Stimulated activated naive B cell treated with anti-CD40 and anti-IgM and Interleukin-4, amounts not matched to agents 10 μg/mL and 1 μg/mL and 100 μg/mL, for 72 hours (primary cell): ENCODE measurements at regions not wholly inside any gene's neighbourhood (a gene's known extent, or its start where the extent isn't known, plus 50 kb on each side); places are given as distances from the start of the nearest gene placed in this dataset.
"Not testable (repeated sequence)": the region's sequence is repeated elsewhere in the genome, so short reads cannot be mapped to it uniquely, and the experiment has no call there.

Source experiments
- ATAC-seq, 2 donors: fragments of 150-1000 bp; cut with Tn5 transposase; replicated peaks; 2 replicates each; pipeline ENCODE4 v1.10.0; 2021; ENCODE audit warnings: moderate library complexity in 1 of 2
- DNase-seq: peaks from one replicate; pipeline ENCODE4 v3.0.0; 2021
- H3K27ac Mint-ChIP-seq: one replicate; pipeline ENCODE4 v1.8.0; 2022; ENCODE audit warnings: mild to moderate bottlenecking, mixed read lengths
- H3K27me3 Mint-ChIP-seq, 2 donors: one replicate each; pipeline ENCODE4 v1.8.0; 2022; ENCODE audit warnings: mixed read lengths in 2 of 2
- H3K36me3 Mint-ChIP-seq, 2 donors: one replicate each; pipeline ENCODE4 v1.8.0; 2022; ENCODE audit warnings: mixed read lengths in 2 of 2, mild to moderate bottlenecking in 1 of 2
- H3K4me1 Mint-ChIP-seq, 2 donors: one replicate each; pipeline ENCODE4 v1.8.0; 2022; ENCODE audit warnings: mixed read lengths in 2 of 2, mild to moderate bottlenecking in 1 of 2
- H3K4me3 Mint-ChIP-seq, 2 donors: one replicate each; pipeline ENCODE4 v1.8.0; 2022; ENCODE audit warnings: mild to moderate bottlenecking in 2 of 2, mixed read lengths in 2 of 2, moderate library complexity in 1 of 2
- H3K9me3 Mint-ChIP-seq, 2 donors: one replicate each; pipeline ENCODE4 v1.8.0; 2022; ENCODE audit warnings: mixed read lengths in 2 of 2, mild to moderate bottlenecking in 1 of 2

DNA sequence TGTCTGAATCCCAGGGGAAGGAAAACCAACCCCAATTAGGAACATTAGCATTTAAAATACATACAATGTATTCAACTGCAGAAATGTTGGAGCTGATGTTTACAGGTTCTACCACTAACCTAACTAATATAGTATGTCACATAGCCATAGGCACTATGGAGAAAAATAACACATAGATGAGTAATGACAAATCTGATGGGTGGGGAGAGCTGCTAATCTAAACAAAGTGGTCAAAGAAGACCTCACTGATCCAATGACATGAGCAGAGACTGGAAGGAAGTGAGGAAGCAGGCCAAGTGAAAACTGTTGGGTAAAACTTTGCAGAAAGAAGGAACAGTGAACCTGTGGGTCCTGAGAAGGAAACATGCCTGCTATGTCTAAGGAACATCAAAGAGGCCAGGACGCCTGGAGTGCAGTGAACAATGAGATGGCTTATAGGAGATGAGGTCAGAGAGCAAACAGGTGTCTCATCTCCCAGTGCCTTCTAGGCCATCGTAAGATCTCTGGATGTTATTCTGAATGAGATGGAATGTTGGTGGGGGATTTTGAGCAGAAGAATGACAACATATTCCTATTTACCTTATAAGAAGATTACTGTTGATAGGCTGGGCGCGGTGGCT is 135.7 kb downstream of the ALDH8A1 start:
- no peak for DNase-seq
- H3K4me1 Mint-ChIP-seq: no peaks in the 10 kb centered on the region
- H3K27me3 Mint-ChIP-seq: peaks cover 0 to 6% of the 10 kb centered on the region in 2 donors
- no peaks in the 10 kb centered on the region for H3K36me3 Mint-ChIP-seq
- H3K27ac Mint-ChIP-seq: no peak overlapping the region
- no peaks in the 10 kb centered on the region for H3K9me3 Mint-ChIP-seq
- no peak overlapping the region for H3K4me3 Mint-ChIP-seq
- ATAC-seq: no peak

DNA sequence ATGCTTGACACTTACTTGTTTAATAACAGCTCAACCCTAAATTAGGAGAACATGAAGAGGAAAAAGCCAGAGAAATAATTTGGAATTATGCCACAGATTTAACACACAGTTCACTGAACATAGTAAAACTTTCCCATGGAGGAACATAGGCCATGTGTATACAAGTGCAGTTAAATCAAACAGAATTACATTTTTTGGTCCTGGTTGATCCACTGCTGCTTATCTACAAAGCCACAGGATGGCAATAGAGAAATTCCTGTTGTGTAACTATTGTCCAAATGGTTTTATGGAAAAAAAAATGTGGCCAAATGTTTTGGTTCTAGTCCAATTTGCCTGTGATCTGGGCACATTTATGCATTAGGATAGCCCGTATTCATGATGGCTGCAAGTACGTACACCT is 136.8 kb downstream of the ALDH8A1 start:
- Mint-ChIP-seq H3K9me3 (no peaks in the 10 kb centered on the region), H3K27me3 (peaks cover 0 to 6% of the 10 kb centered on the region in 2 donors), H3K4me1 (no peaks in the 10 kb centered on the region), H3K4me3 (no peak overlapping the region), H3K36me3 (no peaks in the 10 kb centered on the region), H3K27ac (no peak overlapping the region)
- no peak for DNase-seq
- ATAC-seq: no peak

DNA sequence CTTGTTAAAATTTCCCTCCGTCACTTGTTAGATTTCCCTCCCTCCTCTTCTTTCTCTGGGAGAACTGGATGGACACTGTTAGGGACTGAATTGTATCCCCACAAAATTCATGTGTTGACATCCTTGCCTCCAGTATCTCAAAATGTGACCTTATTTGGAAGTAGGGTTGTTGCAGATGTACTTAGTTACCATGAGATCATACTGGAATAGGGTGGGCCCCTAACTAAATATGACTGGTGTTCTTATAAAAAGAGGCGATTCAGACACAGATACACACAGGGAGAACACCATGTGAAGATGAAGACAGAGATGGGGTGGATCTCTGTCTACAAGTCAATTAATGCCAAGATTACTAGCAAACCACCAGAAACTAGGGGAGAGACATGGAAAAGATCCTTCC is 139.5 kb downstream of the ALDH8A1 start:
- no peaks in the 10 kb centered on the region for H3K36me3 Mint-ChIP-seq
- DNase-seq: no peak
- H3K4me1 Mint-ChIP-seq: no peaks in the 10 kb centered on the region
- no peak for ATAC-seq
- no peak overlapping the region for H3K4me3 Mint-ChIP-seq
- H3K27ac Mint-ChIP-seq: no peak overlapping the region
- no peaks in the 10 kb centered on the region for H3K9me3 Mint-ChIP-seq
- peaks cover 3 to 6% of the 10 kb centered on the region in 2 donors for H3K27me3 Mint-ChIP-seq

DNA sequence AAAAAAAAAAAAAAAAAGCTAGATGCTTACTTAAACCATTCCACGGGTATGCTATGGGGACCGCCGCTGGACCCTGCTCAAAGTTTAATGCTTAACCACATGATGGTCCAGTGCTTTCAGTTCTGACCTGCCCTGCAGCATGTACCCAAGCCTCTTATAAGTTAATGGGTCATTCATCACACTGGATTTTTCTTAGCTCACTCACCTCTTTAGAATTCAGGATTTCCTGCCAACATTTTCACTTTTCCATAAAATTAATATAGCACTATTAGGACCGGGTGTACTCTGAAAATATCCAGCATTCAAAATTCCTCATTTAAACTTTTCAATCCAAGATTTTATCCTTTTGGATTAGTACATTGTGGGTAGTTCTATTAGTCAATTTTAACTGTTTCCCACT is 140.8 kb downstream of the ALDH8A1 start:
- H3K4me3 Mint-ChIP-seq: no peak overlapping the region
- H3K27me3 Mint-ChIP-seq: peaks cover 3 to 6% of the 10 kb centered on the region in 2 donors
- no peak overlapping the region for H3K27ac Mint-ChIP-seq
- DNase-seq (no peak), ATAC-seq (no peak)
- no peaks in the 10 kb centered on the region for H3K36me3 Mint-ChIP-seq
- no peaks in the 10 kb centered on the region for H3K9me3 Mint-ChIP-seq
- H3K4me1 Mint-ChIP-seq: no peaks in the 10 kb centered on the region

DNA sequence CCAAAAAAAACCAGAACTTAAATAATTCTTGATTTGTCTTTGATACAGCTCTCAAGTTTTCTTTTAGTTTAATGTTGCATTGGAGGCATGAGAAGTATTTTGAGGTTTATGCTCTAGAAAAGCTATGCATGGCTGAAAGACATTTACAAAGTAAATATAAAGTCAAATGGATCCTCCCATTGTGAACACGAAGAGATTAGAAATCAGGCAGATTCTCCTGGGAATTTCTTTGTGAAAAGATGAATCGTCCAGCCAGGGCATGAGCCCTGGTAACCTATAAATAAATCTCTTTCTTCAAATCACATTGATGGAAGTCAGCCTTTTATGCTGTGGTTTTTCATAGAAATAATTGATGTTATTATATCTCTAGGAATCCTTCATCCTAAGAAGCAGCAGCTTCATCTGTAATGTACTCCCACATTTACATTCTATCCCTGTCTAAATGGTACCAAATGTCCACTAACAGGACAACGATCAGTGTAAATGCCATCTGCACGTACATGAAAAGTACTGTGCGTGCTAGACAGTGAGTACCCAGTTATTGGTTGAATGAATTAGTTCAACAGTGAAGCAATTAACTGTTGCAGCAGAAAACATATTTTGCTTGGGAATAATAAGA is 143.6 kb downstream of the ALDH8A1 start:
- DNase-seq (no peak), ATAC-seq (no peak)
- Mint-ChIP-seq H3K4me1 (no peaks in the 10 kb centered on the region), H3K27ac (no peak overlapping the region), H3K4me3 (no peak overlapping the region), H3K27me3 (peaks cover 3 to 6% of the 10 kb centered on the region in 2 donors), H3K36me3 (no peaks in the 10 kb centered on the region), H3K9me3 (no peaks in the 10 kb centered on the region)

DNA sequence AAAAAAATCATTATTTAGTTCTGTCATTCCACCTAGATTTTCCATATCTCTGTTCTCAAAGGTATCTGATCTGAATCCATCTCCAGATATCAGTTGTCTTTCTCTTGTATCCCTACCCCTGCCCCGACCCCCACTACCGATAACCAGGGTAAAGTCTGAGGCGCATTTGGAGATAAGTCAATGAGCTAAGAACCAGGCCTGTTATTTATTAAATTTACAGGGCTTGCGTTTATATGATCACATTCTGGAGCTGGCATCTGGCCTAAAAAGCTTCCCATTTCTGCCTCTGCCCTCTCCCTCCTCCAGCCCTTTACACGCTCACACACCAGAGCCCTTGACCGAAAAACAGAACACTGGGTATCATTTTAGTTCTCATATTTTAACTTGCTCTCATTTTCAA is 144.7 kb downstream of the ALDH8A1 start:
- no peak overlapping the region for H3K4me3 Mint-ChIP-seq
- H3K9me3 Mint-ChIP-seq: no peaks in the 10 kb centered on the region
- no peaks in the 10 kb centered on the region for H3K36me3 Mint-ChIP-seq
- peaks cover 0 to 7% of the 10 kb centered on the region in 2 donors for H3K27me3 Mint-ChIP-seq
- no peak for DNase-seq
- H3K4me1 Mint-ChIP-seq: no peaks in the 10 kb centered on the region
- peak overlapping the region; percentile 22 for H3K27ac Mint-ChIP-seq
- ATAC-seq: no peak

DNA sequence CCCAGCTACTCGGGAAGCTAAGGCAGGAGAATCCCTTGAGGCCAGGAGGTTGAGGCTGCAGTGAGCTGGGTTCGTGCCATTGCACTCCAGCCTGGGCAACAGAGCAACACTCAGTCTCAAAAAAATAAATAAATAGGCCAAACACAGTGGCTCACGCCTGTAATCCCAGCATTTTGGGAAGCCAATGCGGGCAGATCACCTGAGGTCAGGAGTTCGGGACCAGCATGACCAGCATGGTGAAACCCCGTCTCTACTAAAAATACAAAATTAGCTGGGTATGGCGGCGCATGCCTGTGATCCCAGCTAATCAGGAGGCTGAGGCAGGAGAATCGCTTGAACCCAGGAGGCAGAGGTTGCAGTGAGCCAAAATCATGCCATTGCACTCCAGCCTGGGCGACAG is 145.6 kb downstream of the ALDH8A1 start:
- H3K36me3 Mint-ChIP-seq, H3K4me3 Mint-ChIP-seq, H3K27ac Mint-ChIP-seq, DNase-seq, H3K9me3 Mint-ChIP-seq, ATAC-seq, H3K4me1 Mint-ChIP-seq, H3K27me3 Mint-ChIP-seq: not testable (repeated sequence)

DNA sequence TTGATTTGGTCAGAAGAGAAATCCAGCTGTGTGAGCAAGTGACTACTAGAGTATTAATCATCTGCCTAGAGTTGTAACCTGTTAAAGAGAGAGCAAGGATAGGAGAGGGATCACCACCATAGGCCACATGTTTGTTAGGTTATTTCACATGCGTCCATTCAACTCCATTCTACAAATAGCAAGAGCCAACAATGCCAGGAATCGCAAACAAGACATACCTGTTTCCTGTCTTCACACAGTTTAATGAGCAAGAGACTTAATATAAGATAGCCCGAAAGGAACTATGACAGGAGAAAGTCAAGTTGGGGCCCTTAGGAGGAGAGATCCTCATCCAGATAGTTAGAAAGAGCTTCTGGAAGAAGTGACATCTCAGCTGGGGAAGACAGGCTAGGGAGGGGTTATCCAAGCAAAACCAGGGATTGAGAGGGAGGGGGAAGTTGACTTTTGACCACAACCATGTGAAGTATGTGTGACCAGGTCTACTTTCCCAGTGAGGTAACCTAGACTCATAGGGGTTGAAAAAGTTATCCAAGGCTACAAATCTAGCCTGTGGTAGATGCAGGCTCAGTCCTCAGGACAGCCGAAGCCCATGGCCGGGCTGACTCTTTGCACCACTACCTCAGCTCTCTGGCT is 147.4 kb downstream of the ALDH8A1 start:
- peaks cover 0 to 7% of the 10 kb centered on the region in 2 donors for H3K27me3 Mint-ChIP-seq
- DNase-seq (no peak), ATAC-seq (no peak)

DNA sequence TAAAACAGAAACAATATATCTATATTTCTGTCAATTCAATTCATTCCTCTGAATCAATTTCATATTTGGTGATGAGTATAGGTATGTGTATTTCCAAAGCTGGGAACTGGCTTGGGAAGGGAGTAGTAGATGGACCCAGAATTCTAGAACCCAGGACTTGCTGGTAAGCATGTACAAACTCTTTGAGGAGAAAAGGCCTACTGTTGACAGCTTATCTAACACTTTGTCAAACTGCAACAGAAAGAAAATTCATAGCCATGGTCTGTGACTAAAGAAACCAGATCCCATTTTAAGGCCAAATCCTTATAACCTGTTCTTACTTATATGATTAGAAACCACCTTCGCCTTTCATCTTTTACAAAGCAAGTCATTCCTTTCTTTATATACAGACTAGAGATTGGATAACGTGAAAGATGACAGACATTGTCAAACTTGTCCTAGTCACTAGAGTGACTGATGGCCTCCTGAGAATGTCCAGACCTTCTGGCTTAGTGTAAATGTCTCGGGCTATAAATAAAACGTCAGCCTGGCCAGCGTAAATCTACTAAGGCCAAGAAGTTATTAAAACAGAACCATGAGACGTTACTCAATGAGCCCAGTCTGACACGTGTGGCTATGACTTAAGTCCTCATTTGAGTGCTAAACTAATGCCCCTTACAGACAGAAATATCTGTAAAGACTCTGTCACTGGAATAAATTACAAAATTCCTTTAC is 152.3 kb downstream of the ALDH8A1 start:
- peaks cover 4% of the 10 kb centered on the region in 2 donors for H3K36me3 Mint-ChIP-seq
- H3K9me3 Mint-ChIP-seq: peaks cover 5 to 11% of the 10 kb centered on the region in 2 donors
- DNase-seq: no peak

More for the DNA sequence above, 147.4 kb downstream of the ALDH8A1 start:
- Mint-ChIP-seq H3K9me3 (no peaks in the 10 kb centered on the region), H3K27ac (no peak overlapping the region), H3K4me1 (no peaks in the 10 kb centered on the region), H3K4me3 (no peak overlapping the region), H3K36me3 (no peaks in the 10 kb centered on the region)

DNA sequence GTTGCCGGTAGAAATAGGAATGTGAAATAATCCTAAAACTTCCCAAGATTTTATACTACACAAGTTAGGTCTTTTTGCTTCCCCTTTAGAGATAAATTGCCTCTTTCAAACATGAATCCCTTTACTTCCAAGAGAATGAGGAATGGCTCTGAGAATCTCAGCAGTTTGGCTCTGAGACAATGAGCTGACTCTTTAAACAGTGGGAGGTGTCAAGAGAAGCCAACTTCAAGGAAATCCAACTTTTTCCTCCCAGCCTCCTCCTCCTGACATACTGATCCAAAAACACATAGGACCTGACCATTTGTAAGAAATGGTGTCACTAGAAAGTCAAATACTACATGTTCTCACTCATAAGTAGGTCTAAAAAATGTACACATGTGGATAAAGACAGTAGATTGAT is 154.2 kb downstream of the ALDH8A1 start:
- H3K27me3 Mint-ChIP-seq: peaks cover 17 to 28% of the 10 kb centered on the region in 2 donors
- H3K4me1 Mint-ChIP-seq: no peaks in the 10 kb centered on the region
- no peak overlapping the region for H3K4me3 Mint-ChIP-seq
- ATAC-seq: no peak
- H3K36me3 Mint-ChIP-seq: peaks cover 7 to 10% of the 10 kb centered on the region in 2 donors
- H3K27ac Mint-ChIP-seq: no peak overlapping the region
- H3K9me3 Mint-ChIP-seq: peaks cover 18 to 24% of the 10 kb centered on the region in 2 donors
- no peak for DNase-seq

More for the DNA sequence above, 152.3 kb downstream of the ALDH8A1 start:
- Mint-ChIP-seq H3K27ac (no peak overlapping the region), H3K4me1 (no peaks in the 10 kb centered on the region), H3K27me3 (peaks cover 11 to 14% of the 10 kb centered on the region in 2 donors), H3K4me3 (no peak overlapping the region)
- ATAC-seq: no peak

DNA sequence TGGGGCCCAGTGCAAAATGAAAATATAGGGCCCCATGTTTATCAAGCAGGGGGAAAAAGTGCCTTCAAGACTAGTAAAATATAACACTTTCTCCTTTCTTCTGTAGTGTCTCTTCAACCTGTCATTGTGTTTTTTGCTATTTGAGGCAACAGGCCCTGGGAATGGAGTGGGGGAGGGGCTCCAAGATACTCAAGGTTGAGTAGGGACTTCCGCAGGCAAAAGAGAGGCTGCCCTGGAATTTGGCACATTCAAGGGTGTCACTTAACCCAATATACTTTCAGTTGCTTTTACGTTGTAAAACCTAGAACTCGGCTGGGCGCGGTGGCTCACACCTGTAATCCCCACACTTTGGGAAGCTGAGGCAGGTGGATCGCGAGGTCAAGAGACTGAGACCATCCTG is 154.9 kb downstream of the ALDH8A1 start:
- H3K36me3 Mint-ChIP-seq: peaks cover 7 to 14% of the 10 kb centered on the region in 2 donors
- no peak overlapping the region for H3K4me3 Mint-ChIP-seq
- H3K9me3 Mint-ChIP-seq: peaks cover 22 to 29% of the 10 kb centered on the region in 2 donors
- H3K27ac Mint-ChIP-seq: no peak overlapping the region
- H3K4me1 Mint-ChIP-seq: no peaks in the 10 kb centered on the region
- ATAC-seq (no peak), DNase-seq (no peak)
- peaks cover 14 to 34% of the 10 kb centered on the region in 2 donors for H3K27me3 Mint-ChIP-seq

DNA sequence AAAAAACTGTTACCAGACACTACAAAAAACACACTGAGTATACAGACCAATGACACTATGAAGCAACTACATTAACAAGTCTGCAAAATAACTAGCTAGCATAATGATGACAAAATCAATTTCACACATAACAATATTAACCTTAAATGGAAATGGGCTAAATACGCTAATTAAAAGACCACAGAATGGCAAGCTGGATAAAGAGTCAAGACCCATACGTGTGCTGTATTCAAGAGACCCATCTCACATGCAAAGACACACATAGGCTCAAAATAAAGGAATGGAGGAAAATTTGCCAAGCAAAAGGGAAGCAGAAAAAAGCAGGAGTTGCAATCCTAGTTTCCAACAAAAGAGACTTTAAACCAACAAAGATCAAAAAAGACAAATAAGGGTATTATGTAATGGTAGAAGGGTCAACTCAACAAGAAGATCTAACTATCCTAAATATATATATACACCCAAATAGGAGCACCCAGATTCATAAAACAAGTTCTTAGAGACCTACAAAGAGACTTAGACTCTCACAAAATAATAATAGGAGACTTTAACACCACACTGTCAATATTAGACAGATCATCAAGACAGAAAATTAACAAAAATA is 158.6 kb downstream of the ALDH8A1 start:
- H3K4me3 Mint-ChIP-seq, H3K27ac Mint-ChIP-seq, ATAC-seq, DNase-seq, H3K4me1 Mint-ChIP-seq: not testable (repeated sequence)
- Mint-ChIP-seq H3K36me3 (peaks cover 7 to 14% of the 10 kb centered on the region in 2 donors), H3K27me3 (peaks cover 14 to 34% of the 10 kb centered on the region in 2 donors), H3K9me3 (peaks cover 22 to 29% of the 10 kb centered on the region in 2 donors)

DNA sequence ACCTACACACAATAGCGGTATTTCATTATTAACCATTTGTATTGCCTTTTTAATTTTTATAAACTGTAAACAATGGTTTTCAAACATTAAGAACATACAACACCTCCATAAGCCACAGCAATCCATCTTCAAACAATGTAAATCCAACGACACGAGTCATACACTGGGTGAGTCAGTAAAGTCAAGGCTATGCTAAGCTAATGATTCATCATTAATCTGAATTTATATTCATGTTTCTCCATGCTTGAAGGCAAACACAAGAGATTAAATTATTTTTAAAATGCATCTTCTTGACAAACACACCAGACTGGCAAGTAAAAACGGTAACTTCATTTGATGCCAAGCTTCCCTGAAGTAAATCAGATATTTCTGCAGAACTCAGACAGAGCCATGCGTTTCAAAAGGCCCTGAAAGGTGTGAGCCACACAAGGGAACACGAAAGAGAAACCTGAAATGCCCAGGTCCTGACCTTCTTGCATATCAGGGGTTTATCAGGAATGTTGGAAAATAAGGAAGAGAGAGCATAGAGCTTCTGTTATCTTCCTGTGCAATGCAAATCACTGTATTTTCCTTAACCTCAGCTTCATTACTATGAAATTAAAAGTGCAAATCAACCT is 162.5 kb downstream of the ALDH8A1 start:
- H3K4me1 Mint-ChIP-seq: no peaks in the 10 kb centered on the region
- ATAC-seq (no peak), DNase-seq (no peak)
- peaks cover 3 to 21% of the 10 kb centered on the region in 2 donors for H3K27me3 Mint-ChIP-seq
- H3K36me3 Mint-ChIP-seq: peaks cover 3 to 8% of the 10 kb centered on the region in 2 donors
- H3K27ac Mint-ChIP-seq: no peak overlapping the region
- H3K4me3 Mint-ChIP-seq: no peak overlapping the region
- H3K9me3 Mint-ChIP-seq: peaks cover 16% of the 10 kb centered on the region in 2 donors

DNA sequence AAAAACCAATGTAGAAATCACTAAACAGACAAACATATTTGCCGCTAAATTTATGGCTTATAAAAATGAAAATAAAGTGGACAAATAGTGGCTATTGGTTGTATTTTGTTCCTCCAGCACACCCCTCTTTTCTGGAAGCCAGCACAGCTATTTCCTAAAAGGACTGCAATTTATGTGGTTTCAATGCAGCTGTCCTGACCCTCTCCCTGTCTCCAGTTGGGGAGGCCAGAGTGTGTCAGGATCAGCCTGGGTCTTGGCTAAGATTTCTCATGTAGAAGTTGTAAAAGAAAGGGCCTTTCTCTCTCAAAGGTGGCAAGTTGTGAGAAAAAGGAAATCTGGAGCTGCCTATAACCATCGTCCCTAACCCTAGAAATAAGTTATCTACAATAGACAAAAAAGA is 165.6 kb downstream of the ALDH8A1 start:
- ATAC-seq (no peak), DNase-seq (no peak)
- peaks cover 2 to 5% of the 10 kb centered on the region in 2 donors for H3K9me3 Mint-ChIP-seq
- no peaks in the 10 kb centered on the region for H3K4me1 Mint-ChIP-seq
- H3K27ac Mint-ChIP-seq: no peak overlapping the region
- H3K27me3 Mint-ChIP-seq: no peaks in the 10 kb centered on the region
- H3K36me3 Mint-ChIP-seq: peaks cover 0 to 3% of the 10 kb centered on the region in 2 donors
- H3K4me3 Mint-ChIP-seq: no peak overlapping the region
